ENCODE measurements at regions not wholly inside any gene's neighbourhood (a gene's known extent, or its start where the extent isn't known, plus 50 kb on each side); places are given as distances from the start of the nearest gene placed in this dataset.

- TF ChIP-seq TAF1 (IDR thresholded peaks at IDR 0.05; ENCODE audit: borderline replicate concordance, insufficient read depth, low read length) (no peak), SIN3A (IDR thresholded peaks at IDR 0.05; ENCODE audit: borderline replicate concordance, insufficient read depth, low read length) (no peak), POLR2AphosphoS5 (IDR thresholded peaks at IDR 0.05; ENCODE audit: low read depth, low read length) (no peak), REST (IDR thresholded peaks at IDR 0.05; ENCODE audit: insufficient read depth in 1 of 2, low read depth in 2 of 2, low read length in 2 of 2) (no peak), FOXP2 (optimal IDR thresholded peaks at IDR 0.05; ENCODE audit: borderline replicate concordance, extremely low read depth, extremely low read length, insufficient read depth) (no peak)
Observed at GRCh38 chr16:77488652-77489051, 53.8 kb upstream of the ADAMTS18 start.

GRCh38 chr16:77491091-77491490 lies 56.3 kb upstream of the ADAMTS18 start:
- TF ChIP-seq SIN3A (IDR thresholded peaks at IDR 0.05; ENCODE audit: borderline replicate concordance, insufficient read depth, low read length) (no peak), FOXP2 (optimal IDR thresholded peaks at IDR 0.05; ENCODE audit: borderline replicate concordance, extremely low read depth, extremely low read length, insufficient read depth) (no peak), REST (IDR thresholded peaks at IDR 0.05; ENCODE audit: insufficient read depth in 1 of 2, low read depth in 2 of 2, low read length in 2 of 2) (no peak), POLR2AphosphoS5 (IDR thresholded peaks at IDR 0.05; ENCODE audit: low read depth, low read length) (no peak), TAF1 (IDR thresholded peaks at IDR 0.05; ENCODE audit: borderline replicate concordance, insufficient read depth, low read length) (no peak)

- TF ChIP-seq TAF1 (IDR thresholded peaks at IDR 0.05; ENCODE audit: borderline replicate concordance, insufficient read depth, low read length) (no peak), SIN3A (IDR thresholded peaks at IDR 0.05; ENCODE audit: borderline replicate concordance, insufficient read depth, low read length) (no peak), FOXP2 (optimal IDR thresholded peaks at IDR 0.05; ENCODE audit: borderline replicate concordance, extremely low read depth, extremely low read length, insufficient read depth) (no peak)
Observed at GRCh38 chr16:77496934-77497333, 62.1 kb upstream of the ADAMTS18 start.

- TF ChIP-seq FOXP2 (optimal IDR thresholded peaks at IDR 0.05; ENCODE audit: borderline replicate concordance, extremely low read depth, extremely low read length, insufficient read depth) (no peak), TAF1 (IDR thresholded peaks at IDR 0.05; ENCODE audit: borderline replicate concordance, insufficient read depth, low read length) (no peak), POLR2AphosphoS5 (IDR thresholded peaks at IDR 0.05; ENCODE audit: low read depth, low read length) (no peak), SIN3A (IDR thresholded peaks at IDR 0.05; ENCODE audit: borderline replicate concordance, insufficient read depth, low read length) (no peak), REST (IDR thresholded peaks at IDR 0.05; ENCODE audit: insufficient read depth in 1 of 2, low read depth in 2 of 2, low read length in 2 of 2) (no peak)
Observed at GRCh38 chr16:77499373-77500285, 64.8 kb upstream of the ADAMTS18 start.

- TF ChIP-seq TAF1 (IDR thresholded peaks at IDR 0.05; ENCODE audit: borderline replicate concordance, insufficient read depth, low read length) (no peak), SIN3A (IDR thresholded peaks at IDR 0.05; ENCODE audit: borderline replicate concordance, insufficient read depth, low read length) (no peak), FOXP2 (optimal IDR thresholded peaks at IDR 0.05; ENCODE audit: borderline replicate concordance, extremely low read depth, extremely low read length, insufficient read depth) (no peak), REST (IDR thresholded peaks at IDR 0.05; ENCODE audit: insufficient read depth in 1 of 2, low read depth in 2 of 2, low read length in 2 of 2) (no peak), POLR2AphosphoS5 (IDR thresholded peaks at IDR 0.05; ENCODE audit: low read depth, low read length) (no peak)
Observed at GRCh38 chr16:77500286-77500598, 65.4 kb upstream of the ADAMTS18 start.
